ENCODE measurements at regions not wholly inside any gene's neighbourhood (a gene's known extent, or its start where the extent isn't known, plus 50 kb on each side); places are given as distances from the start of the nearest gene placed in this dataset.

GRCh38 chr5:141800617-141801016 is 77.6 kb downstream of the PCDH1 start:
- no peak for DNase-seq (ENCODE audit: low read depth in 2 of 2)

GRCh38 chr5:141799507-141800167 is 78.6 kb downstream of the PCDH1 start:
- DNase-seq (ENCODE audit: low read depth in 2 of 2): no peak

GRCh38 chr5:141797425-141797824 is 80.8 kb downstream of the PCDH1 start:
- no peak for DNase-seq (ENCODE audit: low read depth in 2 of 2)

GRCh38 chr5:141795421-141795820 is 82.8 kb downstream of the PCDH1 start:
- no peak for DNase-seq (ENCODE audit: low read depth in 2 of 2)

GRCh38 chr5:141793881-141794280 is 84.3 kb downstream of the PCDH1 start:
- no peak for DNase-seq (ENCODE audit: low read depth in 2 of 2)

- DNase-seq (ENCODE audit: low read depth in 2 of 2): no peak
Measured at GRCh38 chr5:141793403-141793802, 84.8 kb downstream of the PCDH1 start.

GRCh38 chr5:141790630-141791029 is 87.6 kb downstream of the PCDH1 start:
- DNase-seq (ENCODE audit: low read depth in 2 of 2): no peak

- no peak for DNase-seq (ENCODE audit: low read depth in 2 of 2)
Measured at GRCh38 chr5:141789330-141789729, 88.9 kb downstream of the PCDH1 start.

- no peak for DNase-seq (ENCODE audit: low read depth in 2 of 2)
Measured at GRCh38 chr5:141788296-141788970, 89.8 kb downstream of the PCDH1 start.

GRCh38 chr5:141787376-141787775 is 90.8 kb downstream of the PCDH1 start:
- no peak for DNase-seq (ENCODE audit: low read depth in 2 of 2)

- DNase-seq (ENCODE audit: low read depth in 2 of 2): no peak
Measured at GRCh38 chr5:141786700-141787099, 91.5 kb downstream of the PCDH1 start.

- no peak for DNase-seq (ENCODE audit: low read depth in 2 of 2)
Measured at GRCh38 chr5:141785711-141786110, 92.5 kb downstream of the PCDH1 start.

GRCh38 chr5:141785135-141785534 is 93.1 kb downstream of the PCDH1 start:
- DNase-seq (ENCODE audit: low read depth in 2 of 2): no peak

GRCh38 chr5:141784529-141784928 is 93.7 kb downstream of the PCDH1 start:
- DNase-seq (ENCODE audit: low read depth in 2 of 2): no peak

- no peak for DNase-seq (ENCODE audit: low read depth in 2 of 2)
Measured at GRCh38 chr5:141783947-141784296, 94.3 kb downstream of the PCDH1 start.

GRCh38 chr5:141783005-141783946 is 94.9 kb downstream of the PCDH1 start:
- no peak for DNase-seq (ENCODE audit: low read depth in 2 of 2)

GRCh38 chr5:141781910-141782309 is 96.3 kb downstream of the PCDH1 start:
- no peak for DNase-seq (ENCODE audit: low read depth in 2 of 2)

GRCh38 chr5:141780952-141781781 is 97.0 kb downstream of the PCDH1 start:
- no peak for DNase-seq (ENCODE audit: low read depth in 2 of 2)

- DNase-seq (ENCODE audit: low read depth in 2 of 2): no peak
Measured at GRCh38 chr5:141780240-141780951, 97.8 kb downstream of the PCDH1 start.

- DNase-seq (ENCODE audit: low read depth in 2 of 2): no peak
Measured at GRCh38 chr5:141779503-141779973, 97.5 kb upstream of the ARAP3 start.

GRCh38 chr5:141778683-141779082 is 96.7 kb upstream of the ARAP3 start:
- no peak for DNase-seq (ENCODE audit: low read depth in 2 of 2)
